Adrenal gland (tissue), 5 donors: ENCODE measurements at regions not wholly inside any gene's neighbourhood (a gene's known extent, or its start where the extent isn't known, plus 50 kb on each side); places are given as distances from the start of the nearest gene placed in this dataset.

Experiments
- POLR2A ChIP-seq, 2 donors: fragments of 450-650 bp; IDR thresholded peaks; one replicate each; pipeline ENCODE4 v1.6.1; 2017; ENCODE audit warnings: antibody characterized with exemption in 2 of 2, mild to moderate bottlenecking in 2 of 2, moderate library complexity in 1 of 2
- TF ChIP-seq, protein P1 (sequence below), 6 experiments: fragments of 450-650 bp in 4 of 6; fragments of 200-600 bp in 2 of 6; sonication (generic) in 1 of 6; IDR thresholded peaks; 1 replicate in 5 of 6; 2 replicates in 1 of 6; pipeline versions ENCODE4 v1.5.1 to v1.8.0; 2016 to 2021; ENCODE audit warnings: antibody characterized with exemption in 6 of 6, mild to moderate bottlenecking in 2 of 6, moderate library complexity in 1 of 6
- donor health status: DM: no; HTN: no; CAD: no.

- TF ChIP-seq, protein P1, sequence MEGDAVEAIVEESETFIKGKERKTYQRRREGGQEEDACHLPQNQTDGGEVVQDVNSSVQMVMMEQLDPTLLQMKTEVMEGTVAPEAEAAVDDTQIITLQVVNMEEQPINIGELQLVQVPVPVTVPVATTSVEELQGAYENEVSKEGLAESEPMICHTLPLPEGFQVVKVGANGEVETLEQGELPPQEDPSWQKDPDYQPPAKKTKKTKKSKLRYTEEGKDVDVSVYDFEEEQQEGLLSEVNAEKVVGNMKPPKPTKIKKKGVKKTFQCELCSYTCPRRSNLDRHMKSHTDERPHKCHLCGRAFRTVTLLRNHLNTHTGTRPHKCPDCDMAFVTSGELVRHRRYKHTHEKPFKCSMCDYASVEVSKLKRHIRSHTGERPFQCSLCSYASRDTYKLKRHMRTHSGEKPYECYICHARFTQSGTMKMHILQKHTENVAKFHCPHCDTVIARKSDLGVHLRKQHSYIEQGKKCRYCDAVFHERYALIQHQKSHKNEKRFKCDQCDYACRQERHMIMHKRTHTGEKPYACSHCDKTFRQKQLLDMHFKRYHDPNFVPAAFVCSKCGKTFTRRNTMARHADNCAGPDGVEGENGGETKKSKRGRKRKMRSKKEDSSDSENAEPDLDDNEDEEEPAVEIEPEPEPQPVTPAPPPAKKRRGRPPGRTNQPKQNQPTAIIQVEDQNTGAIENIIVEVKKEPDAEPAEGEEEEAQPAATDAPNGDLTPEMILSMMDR (IDR thresholded peaks at IDR 0.05) = no peak
- no peak for TF ChIP-seq POLR2A (IDR thresholded peaks at IDR 0.05)
Measured at GRCh38 chr9:17970277-17970676, 391.4 kb downstream of the SH3GL2 start.
